ENCODE measurements at regions not wholly inside any gene's neighbourhood (a gene's known extent, or its start where the extent isn't known, plus 50 kb on each side); places are given as distances from the start of the nearest gene placed in this dataset.

GRCh38 chr16:79690159-79690558, 89.6 kb upstream of the MAF start:
- TF ChIP-seq CTCF (IDR thresholded peaks at IDR 0.05; ENCODE audit: extremely low read depth, insufficient read depth, missing control alignments) = no peak
- in situ Hi-C loops (cut with MboI; ENCODE audit: low pct_unique_long_range_greater_than_20kb, low sequenced_read_pairs, unreplicated experiment) = no loop called here
- no peak for DNase-seq (ENCODE audit: low spot score)

DNA sequence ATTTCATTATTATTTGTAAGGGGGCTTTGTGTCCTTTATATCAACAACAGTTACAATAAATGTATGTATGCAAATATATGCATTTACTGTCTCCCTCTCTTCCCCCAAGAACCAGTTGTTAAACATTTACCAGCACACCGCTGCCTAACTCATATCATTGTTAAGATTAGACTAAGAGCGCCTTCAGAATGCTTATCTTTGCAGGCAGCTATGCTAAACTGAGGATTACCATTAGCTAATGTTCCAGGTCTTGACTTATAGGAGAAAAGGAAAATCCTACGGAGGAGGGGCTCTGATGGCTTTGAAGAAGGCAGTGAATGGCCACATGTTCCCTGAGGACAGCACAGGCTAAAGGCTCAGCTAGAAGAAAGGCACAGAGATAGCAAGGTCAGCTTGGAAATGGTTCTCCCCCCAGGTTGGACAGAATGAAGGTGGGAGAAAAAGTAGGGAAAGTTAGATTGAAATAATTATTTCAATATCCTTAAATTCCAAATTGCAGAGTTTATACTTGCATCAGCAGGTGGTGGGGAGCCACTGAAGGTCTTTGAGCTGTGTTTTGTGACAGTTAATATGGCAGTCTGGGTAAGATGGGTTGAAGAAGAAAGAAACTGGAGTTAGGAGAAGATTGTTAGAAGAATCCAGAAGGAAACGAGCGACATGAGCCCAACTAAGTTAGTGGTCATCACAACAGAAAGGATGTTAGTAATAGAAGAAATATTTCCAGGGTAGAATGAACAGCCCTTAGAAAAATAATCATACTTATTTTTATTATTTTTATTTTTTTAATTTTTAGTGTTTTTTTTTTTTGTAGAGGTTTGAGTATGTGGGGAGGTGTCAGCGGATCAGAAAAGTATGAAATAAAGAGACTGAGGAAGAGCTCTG, 87.0 kb upstream of the MAF start:
- no peak for TF ChIP-seq CTCF (IDR thresholded peaks at IDR 0.05; ENCODE audit: extremely low read depth, insufficient read depth, missing control alignments)
- DNase-seq (ENCODE audit: low spot score) = no peak
- in situ Hi-C loops (cut with MboI; ENCODE audit: low pct_unique_long_range_greater_than_20kb, low sequenced_read_pairs, unreplicated experiment) = no loop called here

- no peak for DNase-seq (ENCODE audit: low spot score)
- in situ Hi-C loops (cut with MboI; ENCODE audit: low pct_unique_long_range_greater_than_20kb, low sequenced_read_pairs, unreplicated experiment) = no loop called here
- no peak for TF ChIP-seq CTCF (IDR thresholded peaks at IDR 0.05; ENCODE audit: extremely low read depth, insufficient read depth, missing control alignments)
Observed at GRCh38 chr16:79685871-79686270, 85.3 kb upstream of the MAF start.

- TF ChIP-seq CTCF (IDR thresholded peaks at IDR 0.05; ENCODE audit: extremely low read depth, insufficient read depth, missing control alignments) = no peak
- in situ Hi-C loops (cut with MboI; ENCODE audit: low pct_unique_long_range_greater_than_20kb, low sequenced_read_pairs, unreplicated experiment) = no loop called here
- no peak for DNase-seq (ENCODE audit: low spot score)
Observed at GRCh38 chr16:79679334-79679733, 78.8 kb upstream of the MAF start.

- no peak for TF ChIP-seq CTCF (IDR thresholded peaks at IDR 0.05; ENCODE audit: extremely low read depth, insufficient read depth, missing control alignments)
- in situ Hi-C loops (cut with MboI; ENCODE audit: low pct_unique_long_range_greater_than_20kb, low sequenced_read_pairs, unreplicated experiment) = no loop called here
- no peak for DNase-seq (ENCODE audit: low spot score)
Observed at GRCh38 chr16:79677799-79678530, 77.4 kb upstream of the MAF start.

DNA sequence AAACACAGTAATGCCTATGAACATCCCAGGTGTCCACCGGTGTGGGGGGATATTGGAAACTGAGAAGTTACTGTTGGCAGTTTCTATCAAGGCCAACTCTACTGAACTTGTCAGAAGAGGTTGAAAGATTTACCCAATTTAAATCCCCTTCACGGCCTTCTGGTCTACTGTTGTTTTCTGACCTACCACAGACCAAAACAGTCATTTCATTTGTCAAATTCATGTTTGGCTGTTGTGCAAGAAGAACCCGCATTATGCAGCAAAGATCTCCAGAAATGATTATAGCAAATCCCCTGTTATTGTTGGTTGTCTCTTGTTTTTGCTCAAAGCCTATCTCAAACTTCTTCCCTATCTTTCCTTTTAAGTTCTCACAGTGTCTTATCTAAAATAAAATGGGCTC, 73.1 kb upstream of the MAF start:
- no peak for TF ChIP-seq CTCF (IDR thresholded peaks at IDR 0.05; ENCODE audit: extremely low read depth, insufficient read depth, missing control alignments)
- in situ Hi-C loops (cut with MboI; ENCODE audit: low pct_unique_long_range_greater_than_20kb, low sequenced_read_pairs, unreplicated experiment) = no loop called here
- DNase-seq (ENCODE audit: low spot score) = no peak

All from GM13977 (cell line).